ENCODE measurements at regions not wholly inside any gene's neighbourhood (a gene's known extent, or its start where the extent isn't known, plus 50 kb on each side); places are given as distances from the start of the nearest gene placed in this dataset.
A peak's percentile ranks its signal among the peaks of the same experiment; 100 is the strongest.

GRCh38 chr6:130758813-130759212 is 68.4 kb upstream of the SMLR1 start:
- H3K27me3 ChIP-seq (ENCODE audit: control insufficient read depth, insufficient read depth, low read length) = no peaks in the 10 kb centered on the region
- ChIA-PET CTCF (interaction anchor here (0.8 to 1.2 kb wide), 5 partner anchors 16 to 451 kb away, joined by 3 to 4 read pairs (median 3); partner anchors contain the start of gene TMEM200A), POLR2A (no interaction called here)
- DNase-seq (ENCODE audit: low read depth) = no peak
- H3K4me3 ChIP-seq (ENCODE audit: low read depth, low read length) = no peak overlapping the region
- no peaks in the 10 kb centered on the region for H3K36me3 ChIP-seq (ENCODE audit: control insufficient read depth, insufficient read depth, low read length)
- TF ChIP-seq, protein P1, sequence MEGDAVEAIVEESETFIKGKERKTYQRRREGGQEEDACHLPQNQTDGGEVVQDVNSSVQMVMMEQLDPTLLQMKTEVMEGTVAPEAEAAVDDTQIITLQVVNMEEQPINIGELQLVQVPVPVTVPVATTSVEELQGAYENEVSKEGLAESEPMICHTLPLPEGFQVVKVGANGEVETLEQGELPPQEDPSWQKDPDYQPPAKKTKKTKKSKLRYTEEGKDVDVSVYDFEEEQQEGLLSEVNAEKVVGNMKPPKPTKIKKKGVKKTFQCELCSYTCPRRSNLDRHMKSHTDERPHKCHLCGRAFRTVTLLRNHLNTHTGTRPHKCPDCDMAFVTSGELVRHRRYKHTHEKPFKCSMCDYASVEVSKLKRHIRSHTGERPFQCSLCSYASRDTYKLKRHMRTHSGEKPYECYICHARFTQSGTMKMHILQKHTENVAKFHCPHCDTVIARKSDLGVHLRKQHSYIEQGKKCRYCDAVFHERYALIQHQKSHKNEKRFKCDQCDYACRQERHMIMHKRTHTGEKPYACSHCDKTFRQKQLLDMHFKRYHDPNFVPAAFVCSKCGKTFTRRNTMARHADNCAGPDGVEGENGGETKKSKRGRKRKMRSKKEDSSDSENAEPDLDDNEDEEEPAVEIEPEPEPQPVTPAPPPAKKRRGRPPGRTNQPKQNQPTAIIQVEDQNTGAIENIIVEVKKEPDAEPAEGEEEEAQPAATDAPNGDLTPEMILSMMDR (IDR thresholded peaks at IDR 0.05; ENCODE audit: insufficient read depth, low read depth, low read length) = no peak

GRCh38 chr6:130760006-130760405 is 67.2 kb upstream of the SMLR1 start:
- POLR2A ChIA-PET = no interaction called here
- Histone ChIP-seq H3K4me3 (ENCODE audit: low read depth, low read length) (no peak overlapping the region), H3K27me3 (ENCODE audit: control insufficient read depth, insufficient read depth, low read length) (no peaks in the 10 kb centered on the region), H3K36me3 (ENCODE audit: control insufficient read depth, insufficient read depth, low read length) (no peaks in the 10 kb centered on the region)
- no peak for DNase-seq (ENCODE audit: low read depth)
- TF ChIP-seq, protein P1 (IDR thresholded peaks at IDR 0.05; ENCODE audit: insufficient read depth, low read depth, low read length) = peak; percentile 80
- CTCF ChIA-PET = interaction anchor here (1.0 to 1.1 kb wide), 4 partner anchors 15 to 442 kb away, joined by 3 to 4 read pairs (median 4); no protein-coding TSS in a partner anchor

GRCh38 chr6:130761286-130761685 is 65.9 kb upstream of the SMLR1 start:
- POLR2A ChIA-PET = no interaction called here
- Histone ChIP-seq H3K27me3 (ENCODE audit: control insufficient read depth, insufficient read depth, low read length) (no peaks in the 10 kb centered on the region), H3K36me3 (ENCODE audit: control insufficient read depth, insufficient read depth, low read length) (no peaks in the 10 kb centered on the region), H3K4me3 (ENCODE audit: low read depth, low read length) (no peak overlapping the region)
- no peak for DNase-seq (ENCODE audit: low read depth)
- TF ChIP-seq, protein P1 (IDR thresholded peaks at IDR 0.05; ENCODE audit: insufficient read depth, low read depth, low read length) = no peak
- CTCF ChIA-PET = interaction anchor here (0.7 to 1.0 kb wide), 3 partner anchors 12 to 435 kb away, joined by 3 to 4 read pairs (median 3); no protein-coding TSS in a partner anchor

- ChIA-PET POLR2A (no interaction called here), CTCF (interaction anchor here (2.0 kb wide), 1 partner anchor 11 kb away, joined by 5 read pairs; no protein-coding TSS in a partner anchor)
- H3K27me3 ChIP-seq (ENCODE audit: control insufficient read depth, insufficient read depth, low read length) = no peaks in the 10 kb centered on the region
- H3K36me3 ChIP-seq (ENCODE audit: control insufficient read depth, insufficient read depth, low read length) = no peaks in the 10 kb centered on the region
- H3K4me3 ChIP-seq (ENCODE audit: low read depth, low read length) = no peak overlapping the region
- TF ChIP-seq, protein P1 (IDR thresholded peaks at IDR 0.05; ENCODE audit: insufficient read depth, low read depth, low read length) = no peak
- DNase-seq (ENCODE audit: low read depth) = no peak
Observed at GRCh38 chr6:130765181-130765727, 62.0 kb upstream of the SMLR1 start.

- Histone ChIP-seq H3K4me3 (ENCODE audit: low read depth, low read length) (no peak overlapping the region), H3K27me3 (ENCODE audit: control insufficient read depth, insufficient read depth, low read length) (no peaks in the 10 kb centered on the region), H3K36me3 (ENCODE audit: control insufficient read depth, insufficient read depth, low read length) (no peaks in the 10 kb centered on the region)
- DNase-seq (ENCODE audit: low read depth) = no peak
- CTCF ChIA-PET = interaction anchor here (0.6 to 2.0 kb wide), 2 partner anchors 9 to 51 kb away, joined by 3 to 5 read pairs; no protein-coding TSS in a partner anchor
- TF ChIP-seq, protein P1 (IDR thresholded peaks at IDR 0.05; ENCODE audit: insufficient read depth, low read depth, low read length) = no peak
- POLR2A ChIA-PET = no interaction called here
Observed at GRCh38 chr6:130766239-130767144, 60.7 kb upstream of the SMLR1 start.

Measured in BJ (cell line).